ENCODE measurements at regions not wholly inside any gene's neighbourhood (a gene's known extent, or its start where the extent isn't known, plus 50 kb on each side); places are given as distances from the start of the nearest gene placed in this dataset.

DNA sequence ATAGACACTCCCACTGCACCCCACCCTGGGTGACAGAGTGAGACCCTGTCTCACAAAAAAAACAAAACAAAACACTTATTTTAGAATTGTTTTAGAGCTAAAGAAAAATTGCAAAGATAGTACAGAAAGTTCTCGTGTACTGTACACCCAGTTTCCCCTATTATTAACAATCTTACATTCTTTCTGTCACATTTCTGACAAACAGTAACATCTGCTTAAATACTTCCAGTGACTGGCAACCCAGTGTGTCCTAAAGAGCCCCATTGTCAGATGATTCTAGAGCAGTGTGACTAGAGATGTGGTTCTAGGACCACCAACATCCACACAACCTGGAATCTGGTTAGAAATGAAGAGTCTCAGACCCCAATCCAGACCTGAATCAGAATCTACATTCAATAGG is 90.5 kb downstream of the LEPR start:
- Histone ChIP-seq H3K9me2 (ENCODE audit: insufficient read depth) (no peaks in the 10 kb centered on the region), H4K20me1 (ENCODE audit: insufficient read depth) (no peaks in the 10 kb centered on the region), H3K9me3 (ENCODE audit: low read depth) (no peaks in the 10 kb centered on the region), H3K79me2 (ENCODE audit: insufficient read depth) (no peaks in the 10 kb centered on the region), H3K27ac (no peak overlapping the region), H3K4me2 (ENCODE audit: unreplicated experiment) (no peak overlapping the region), H3K36me3 (ENCODE audit: low read depth) (no peaks in the 10 kb centered on the region), H3K27me3 (replicated peaks; ENCODE audit: insufficient read depth) (no peaks in the 10 kb centered on the region), H3K9ac (no peak overlapping the region), H3F3A (ENCODE audit: insufficient read depth) (peaks cover 17% of the 10 kb centered on the region), H2AFZ (no peak overlapping the region), H3K4me3 (no peak overlapping the region), H3K4me1 (ENCODE audit: insufficient read depth) (peaks cover 40% of the 10 kb centered on the region)
- WGBS, 2 experiments (ENCODE audit: low coverage in 1 of 2, low lambda C conversion rate in 2 of 2, missing lambda C conversion rate in 2 of 2), result 98 to 100% methylated on average over 1 of the region's 1 CpG
- in situ Hi-C loops (cut with MboI), result no loop called here
- no peak for DNase-seq
- TF ChIP-seq EZH2 (IDR thresholded peaks at IDR 0.05; ENCODE audit: insufficient read depth, poor library complexity, severe bottlenecking) (no peak), EZH2phosphoT487 (IDR thresholded peaks at IDR 0.05; ENCODE audit: insufficient read depth, low read depth) (no peak)

DNA sequence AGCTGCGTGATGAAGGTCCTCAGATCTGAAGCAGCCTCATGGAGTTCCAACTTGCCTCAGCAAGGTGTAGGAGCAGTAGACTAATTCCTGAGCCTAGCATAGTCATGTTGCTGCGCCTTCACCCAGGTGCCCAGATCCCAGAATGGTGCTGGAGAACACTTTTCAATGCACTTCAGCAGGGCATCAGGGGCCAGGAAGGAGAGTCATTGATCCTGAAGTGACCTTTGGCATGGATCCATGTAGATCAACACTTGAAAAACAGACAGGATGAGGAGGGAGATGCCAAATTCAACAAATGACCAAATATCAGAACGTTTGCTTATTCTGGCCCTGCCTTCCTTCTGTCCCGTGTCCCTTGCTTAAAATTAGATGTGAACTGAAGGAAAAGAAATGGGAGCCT is 91.9 kb downstream of the LEPR start:
- no peak for DNase-seq

DNA sequence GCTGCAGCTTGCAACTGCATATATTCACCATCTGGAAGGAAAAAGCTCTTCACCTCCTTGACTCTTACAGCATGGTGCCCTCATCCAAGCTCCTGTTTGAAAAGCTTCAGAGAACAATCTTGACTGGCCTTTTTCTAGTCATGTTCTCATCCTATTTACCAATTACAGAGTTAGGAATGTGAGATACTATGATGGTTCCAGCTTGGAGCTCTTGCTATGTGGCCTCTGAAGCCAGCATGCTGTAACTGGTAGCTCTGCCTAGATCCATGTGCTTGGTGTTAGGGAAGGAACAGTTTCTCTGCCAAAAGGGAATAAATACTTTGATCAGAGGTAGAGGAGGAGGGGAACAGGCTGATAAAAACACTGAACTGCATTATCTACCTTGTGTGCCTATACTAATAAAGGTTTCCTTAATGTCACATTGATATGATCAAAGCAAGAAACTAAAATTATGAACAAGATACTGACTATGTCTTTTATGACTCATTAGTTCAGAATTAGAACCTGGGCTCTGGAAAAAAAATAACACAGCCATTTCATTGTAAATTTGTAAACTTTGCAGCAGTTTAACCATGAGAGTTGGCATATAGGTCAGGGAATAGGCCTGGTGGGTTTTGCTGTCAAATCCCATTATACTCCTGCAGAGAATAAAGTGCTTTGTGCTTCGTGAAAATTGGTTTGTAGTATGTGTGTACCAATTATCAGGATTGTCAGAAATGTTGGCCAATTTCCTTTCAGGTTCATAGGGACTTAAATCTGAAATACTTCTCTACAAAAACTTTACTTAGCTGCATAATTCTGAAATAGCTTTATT is 92.7 kb downstream of the LEPR start:
- Histone ChIP-seq H3K79me2 (ENCODE audit: insufficient read depth) (no peaks in the 10 kb centered on the region), H3K27me3 (replicated peaks; ENCODE audit: insufficient read depth) (no peaks in the 10 kb centered on the region), H3K4me2 (ENCODE audit: unreplicated experiment) (no peak overlapping the region), H3K36me3 (ENCODE audit: low read depth) (no peaks in the 10 kb centered on the region), H3K9me3 (ENCODE audit: low read depth) (no peaks in the 10 kb centered on the region), H3K4me1 (ENCODE audit: insufficient read depth) (peaks cover 38% of the 10 kb centered on the region), H3K9ac (no peak overlapping the region), H2AFZ (no peak overlapping the region), H3K27ac (no peak overlapping the region), H3K9me2 (ENCODE audit: insufficient read depth) (no peaks in the 10 kb centered on the region), H3K4me3 (no peak overlapping the region), H3F3A (ENCODE audit: insufficient read depth) (peaks cover 17% of the 10 kb centered on the region), H4K20me1 (ENCODE audit: insufficient read depth) (no peaks in the 10 kb centered on the region)
- 26 to 50% methylated on average over 1 of the region's 1 CpG for WGBS, 2 experiments (ENCODE audit: low coverage in 1 of 2, low lambda C conversion rate in 2 of 2, missing lambda C conversion rate in 2 of 2)
- peak; percentile 26 for DNase-seq
- TF ChIP-seq EZH2phosphoT487 (IDR thresholded peaks at IDR 0.05; ENCODE audit: insufficient read depth, low read depth), result no peak
- TF ChIP-seq EZH2 (IDR thresholded peaks at IDR 0.05; ENCODE audit: insufficient read depth, poor library complexity, severe bottlenecking), result no peak
- in situ Hi-C loops (cut with MboI), result no loop called here

More for the DNA sequence above, 91.9 kb downstream of the LEPR start:
- no peak overlapping the region for H3K27ac ChIP-seq
- H3K79me2 ChIP-seq (ENCODE audit: insufficient read depth), result no peaks in the 10 kb centered on the region
- peaks cover 38% of the 10 kb centered on the region for H3K4me1 ChIP-seq (ENCODE audit: insufficient read depth)
- in situ Hi-C loops (cut with MboI), result no loop called here
- H3K4me3 ChIP-seq, result no peak overlapping the region
- no peaks in the 10 kb centered on the region for H3K36me3 ChIP-seq (ENCODE audit: low read depth)
- no peaks in the 10 kb centered on the region for H3K9me3 ChIP-seq (ENCODE audit: low read depth)
- no peaks in the 10 kb centered on the region for H4K20me1 ChIP-seq (ENCODE audit: insufficient read depth)
- no peaks in the 10 kb centered on the region for H3K27me3 ChIP-seq (replicated peaks; ENCODE audit: insufficient read depth)
- peaks cover 17% of the 10 kb centered on the region for H3F3A ChIP-seq (ENCODE audit: insufficient read depth)
- TF ChIP-seq EZH2phosphoT487 (IDR thresholded peaks at IDR 0.05; ENCODE audit: insufficient read depth, low read depth), result no peak
- TF ChIP-seq EZH2 (IDR thresholded peaks at IDR 0.05; ENCODE audit: insufficient read depth, poor library complexity, severe bottlenecking), result no peak
- no peaks in the 10 kb centered on the region for H3K9me2 ChIP-seq (ENCODE audit: insufficient read depth)
- H3K4me2 ChIP-seq (ENCODE audit: unreplicated experiment), result no peak overlapping the region
- WGBS, 2 experiments (ENCODE audit: low coverage in 1 of 2, low lambda C conversion rate in 2 of 2, missing lambda C conversion rate in 2 of 2), result 73 to 86% methylated on average over 4 of the region's 4 CpGs
- H3K9ac ChIP-seq, result no peak overlapping the region
- H2AFZ ChIP-seq, result no peak overlapping the region

DNA sequence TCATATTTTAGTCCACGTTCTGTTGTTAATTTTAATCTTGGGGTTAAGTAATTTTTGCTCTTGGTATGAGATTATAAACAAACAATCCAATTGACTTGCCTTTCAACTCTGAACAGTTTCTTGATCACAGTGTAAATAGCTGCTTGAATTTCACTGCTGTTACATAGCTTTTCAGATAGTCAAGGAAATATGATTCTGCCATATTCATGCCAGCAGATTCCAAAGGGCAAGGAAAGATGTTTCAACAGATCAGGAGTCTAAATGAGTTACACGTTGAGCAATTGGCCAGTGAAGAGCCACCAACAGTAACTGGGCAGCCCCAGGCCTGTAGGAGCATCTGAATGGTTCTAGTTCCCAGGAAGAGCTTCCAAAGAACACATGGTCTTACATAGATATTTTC is 93.6 kb downstream of the LEPR start:
- Histone ChIP-seq H3K4me3 (no peak overlapping the region), H2AFZ (peak overlapping the region; percentile 23; the same call in 1 of the 2 replicates), H3K9me3 (ENCODE audit: low read depth) (no peaks in the 10 kb centered on the region), H3K9me2 (ENCODE audit: insufficient read depth) (no peaks in the 10 kb centered on the region), H3K4me1 (ENCODE audit: insufficient read depth) (peaks cover 38% of the 10 kb centered on the region), H4K20me1 (ENCODE audit: insufficient read depth) (no peaks in the 10 kb centered on the region), H3K4me2 (ENCODE audit: unreplicated experiment) (no peak overlapping the region), H3K9ac (no peak overlapping the region), H3F3A (ENCODE audit: insufficient read depth) (peaks cover 17% of the 10 kb centered on the region), H3K27me3 (replicated peaks; ENCODE audit: insufficient read depth) (no peaks in the 10 kb centered on the region), H3K79me2 (ENCODE audit: insufficient read depth) (no peaks in the 10 kb centered on the region), H3K27ac (peak overlapping the region; percentile 19), H3K36me3 (ENCODE audit: low read depth) (no peaks in the 10 kb centered on the region)
- TF ChIP-seq EZH2phosphoT487 (IDR thresholded peaks at IDR 0.05; ENCODE audit: insufficient read depth, low read depth) (no peak), EZH2 (IDR thresholded peaks at IDR 0.05; ENCODE audit: insufficient read depth, poor library complexity, severe bottlenecking) (no peak)
- in situ Hi-C loops (cut with MboI), result no loop called here
- WGBS, 2 experiments (ENCODE audit: low coverage in 1 of 2, low lambda C conversion rate in 2 of 2, missing lambda C conversion rate in 2 of 2), result 5 to 8% methylated on average over 2 of the region's 2 CpGs
- DNase-seq, result peak; percentile 79

All from GM23248 (cell line).